KMS-11 (cell line): ENCODE measurements at regions not wholly inside any gene's neighbourhood (a gene's known extent, or its start where the extent isn't known, plus 50 kb on each side); places are given as distances from the start of the nearest gene placed in this dataset.

ENCODE experiments used
- H2AFZ ChIP-seq: fragments of 200-600 bp; sonication (generic); 2 replicates; pipeline ENCODE4 v1.6.1; 2016; ENCODE audit warnings: antibody characterized with exemption, mixed run types, low read depth
- H3K27ac ChIP-seq: fragments of 200-600 bp; sonication (generic); 2 replicates; pipeline ENCODE4 v1.6.1; 2016; ENCODE audit warnings: mild to moderate bottlenecking, mixed run types
- H3K27me3 ChIP-seq: fragments of 200-600 bp; sonication (generic); 2 replicates; pipeline ENCODE4 v1.6.1; 2017; ENCODE audit warnings: mild to moderate bottlenecking, low read depth, mixed run types, moderate library complexity; ENCODE audit not compliant: insufficient read depth
- H3K36me3 ChIP-seq: fragments of 200-600 bp; sonication (generic); 2 replicates; pipeline ENCODE4 v1.6.1; 2017; ENCODE audit warnings: mild to moderate bottlenecking, mixed run types; ENCODE audit not compliant: insufficient read depth
- H3K4me1 ChIP-seq: fragments of 200-600 bp; sonication (generic); 2 replicates; pipeline ENCODE4 v1.6.1; 2016; ENCODE audit warnings: mild to moderate bottlenecking, low read depth, mixed run types; ENCODE audit not compliant: poor library complexity, severe bottlenecking
- H3K4me2 ChIP-seq: fragments of 200-600 bp; sonication (generic); 2 replicates; pipeline ENCODE4 v1.7.0; 2016; ENCODE audit warnings: mild to moderate bottlenecking, mixed run types
- H3K4me3 ChIP-seq: fragments of 200-600 bp; sonication (generic); IDR thresholded peaks from 2 replicates; pipeline ENCODE4 v1.6.1; 2017; ENCODE audit warnings: low read depth, low read length, mixed read lengths; ENCODE audit not compliant: insufficient read depth
- H3K79me2 ChIP-seq: fragments of 200-600 bp; sonication (generic); 2 replicates; pipeline ENCODE4 v1.6.1; 2016; ENCODE audit warnings: low read depth, mixed run types; ENCODE audit not compliant: insufficient read depth
- H3K9ac ChIP-seq: fragments of 200-600 bp; sonication (generic); 2 replicates; pipeline ENCODE4 v1.6.1; 2016; ENCODE audit warnings: mild to moderate bottlenecking, mixed run types
- H4K20me1 ChIP-seq: fragments of 200-600 bp; sonication (generic); 2 replicates; pipeline ENCODE4 v1.6.1; 2016; ENCODE audit warnings: mild to moderate bottlenecking, mixed run types; ENCODE audit not compliant: insufficient read depth
- CTCF ChIP-seq: fragments of 200-600 bp; sonication (generic); conservative IDR thresholded peaks from 2 replicates; pipeline ENCODE4 v1.6.1; 2017; ENCODE audit warnings: low read depth, mild to moderate bottlenecking, antibody characterized with exemption, low read length, moderate library complexity, mixed read lengths

DNA sequence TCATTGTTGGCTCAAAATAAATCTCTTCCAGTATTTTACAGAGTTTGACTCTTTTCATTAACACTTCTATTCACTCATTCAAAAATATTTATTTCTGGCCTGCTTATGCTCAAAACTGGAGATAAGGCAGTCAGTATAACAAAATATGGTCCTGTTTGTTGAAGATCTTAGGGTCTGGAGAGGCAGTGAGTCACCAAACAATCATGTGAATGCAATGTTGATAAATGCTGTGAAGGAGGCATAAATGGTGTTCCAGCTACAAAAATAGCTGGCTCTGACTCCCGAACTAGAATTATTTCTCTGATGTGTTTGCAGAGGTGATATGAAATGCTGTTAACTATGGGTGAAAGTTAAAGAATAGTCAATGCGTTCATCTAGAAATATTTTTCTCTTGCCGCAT is 390.6 kb downstream of the AASDHPPT start:
- no peak for TF ChIP-seq CTCF
- no peak overlapping the region for H2AFZ ChIP-seq
- H3K79me2 ChIP-seq: no peaks in the 10 kb centered on the region
- H3K36me3 ChIP-seq: no peaks in the 10 kb centered on the region
- H3K27ac ChIP-seq: no peak overlapping the region
- no peak overlapping the region for H3K4me2 ChIP-seq
- H3K4me1 ChIP-seq: no peaks in the 10 kb centered on the region
- H3K4me3 ChIP-seq: no peak overlapping the region
- no peak overlapping the region for H3K9ac ChIP-seq
- no peaks in the 10 kb centered on the region for H4K20me1 ChIP-seq
- H3K27me3 ChIP-seq: no peaks in the 10 kb centered on the region

DNA sequence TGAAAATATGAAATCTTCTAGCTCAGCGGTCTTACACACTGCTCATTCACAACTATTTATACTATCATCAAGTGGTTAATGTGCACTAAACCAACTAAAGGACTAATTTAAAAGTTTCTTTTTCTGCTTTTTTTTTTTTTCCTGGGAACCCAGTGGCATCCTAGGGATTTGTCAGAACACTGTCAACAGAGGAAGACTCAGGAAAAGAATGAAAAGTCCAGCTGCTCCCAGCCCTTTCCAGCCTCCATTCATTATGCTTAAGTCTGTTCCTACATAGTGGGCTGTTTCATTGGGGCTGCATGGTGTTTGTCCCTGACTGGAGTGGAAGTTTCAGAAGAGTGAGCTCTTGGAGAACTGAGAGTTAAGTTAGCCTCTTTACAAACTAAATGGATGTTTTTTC is 391.1 kb downstream of the AASDHPPT start:
- Histone ChIP-seq H3K4me2 (no peak overlapping the region), H3K4me1 (no peaks in the 10 kb centered on the region), H4K20me1 (no peaks in the 10 kb centered on the region), H3K79me2 (no peaks in the 10 kb centered on the region), H3K4me3 (no peak overlapping the region), H3K27me3 (no peaks in the 10 kb centered on the region), H2AFZ (no peak overlapping the region), H3K27ac (no peak overlapping the region), H3K36me3 (no peaks in the 10 kb centered on the region), H3K9ac (no peak overlapping the region)
- no peak for TF ChIP-seq CTCF

DNA sequence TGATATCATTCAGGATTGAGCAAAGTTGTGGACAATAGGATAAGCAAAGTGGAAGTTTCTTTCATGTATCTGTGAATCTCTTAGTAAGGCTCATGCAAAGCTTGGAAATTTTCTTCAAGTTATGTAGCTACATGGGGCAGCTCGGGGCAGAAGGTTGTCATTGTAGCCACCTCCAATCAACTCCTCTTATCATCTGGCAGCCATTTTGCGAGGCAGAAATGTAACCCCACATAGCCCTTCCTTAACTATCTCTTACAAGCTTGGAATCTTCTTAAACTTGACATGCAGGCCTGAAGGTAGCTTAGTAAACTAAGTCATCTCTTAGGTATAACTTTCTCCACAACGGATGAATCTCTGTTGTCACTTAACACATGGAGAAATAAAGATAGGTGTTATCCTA is 392.8 kb downstream of the AASDHPPT start:
- Histone ChIP-seq H4K20me1 (no peaks in the 10 kb centered on the region), H2AFZ (no peak overlapping the region), H3K79me2 (no peaks in the 10 kb centered on the region), H3K36me3 (no peaks in the 10 kb centered on the region), H3K4me2 (no peak overlapping the region), H3K27ac (no peak overlapping the region), H3K4me1 (no peaks in the 10 kb centered on the region), H3K9ac (no peak overlapping the region), H3K4me3 (no peak overlapping the region), H3K27me3 (no peaks in the 10 kb centered on the region)
- no peak for TF ChIP-seq CTCF

- Histone ChIP-seq H3K9ac (no peak overlapping the region), H3K27ac (no peak overlapping the region), H3K4me3 (no peak overlapping the region), H3K4me1 (no peaks in the 10 kb centered on the region), H3K27me3 (no peaks in the 10 kb centered on the region), H3K79me2 (no peaks in the 10 kb centered on the region), H3K36me3 (no peaks in the 10 kb centered on the region), H4K20me1 (no peaks in the 10 kb centered on the region), H2AFZ (no peak overlapping the region), H3K4me2 (no peak overlapping the region)
- no peak for TF ChIP-seq CTCF
These were observed 393.8 kb downstream of the AASDHPPT start for GRCh38 chr11:106471276-106471675.
